GM12892 (cell line): ENCODE measurements at regions not wholly inside any gene's neighbourhood (a gene's known extent, or its start where the extent isn't known, plus 50 kb on each side); places are given as distances from the start of the nearest gene placed in this dataset.

Source experiments
- POLR2A ChIP-seq: IDR thresholded peaks from 2 replicates; pipeline ENCODE4 v1.6.1; 2011; ENCODE audit warnings: low read depth, low read length, control low read depth
- POLR2AphosphoS5 ChIP-seq: IDR thresholded peaks from 2 replicates; pipeline ENCODE4 v1.6.1; 2011; ENCODE audit warnings: low read depth, low read length, control low read depth
- TAF1 ChIP-seq: IDR thresholded peaks from 2 replicates; pipeline ENCODE4 v1.6.1; 2011; ENCODE audit warnings: low read depth, mild to moderate bottlenecking, control low read depth, low read length, borderline replicate concordance

GRCh38 chr19:30120860-30121484 is 178.9 kb downstream of the URI1 start:
- TF ChIP-seq POLR2AphosphoS5 (no peak), POLR2A (no peak), TAF1 (no peak)
